ENCODE measurements at regions not wholly inside any gene's neighbourhood (a gene's known extent, or its start where the extent isn't known, plus 50 kb on each side); places are given as distances from the start of the nearest gene placed in this dataset.
A peak's percentile ranks its signal among the peaks of the same experiment; 100 is the strongest.

DNA sequence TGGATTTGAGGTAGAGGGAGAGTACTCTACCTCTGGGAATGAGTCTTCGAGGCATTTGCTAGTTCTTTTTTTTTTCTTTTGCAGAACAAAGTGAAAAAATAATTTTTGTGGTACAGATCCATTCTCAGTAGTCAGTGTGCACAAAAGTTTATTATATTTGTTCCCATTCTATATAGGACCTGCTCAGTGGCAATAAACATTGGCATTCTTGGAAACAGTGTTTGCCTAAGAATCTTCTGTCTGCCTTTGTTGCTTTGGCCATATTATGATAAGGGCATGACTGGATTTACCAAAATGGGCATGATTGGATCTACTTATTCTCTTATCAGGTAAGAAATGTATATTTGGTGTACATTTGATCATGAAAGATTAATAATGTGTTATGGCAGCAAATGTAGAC lies 583.3 kb downstream of the PLCL1 start:
- DNase-seq = no peak

DNA sequence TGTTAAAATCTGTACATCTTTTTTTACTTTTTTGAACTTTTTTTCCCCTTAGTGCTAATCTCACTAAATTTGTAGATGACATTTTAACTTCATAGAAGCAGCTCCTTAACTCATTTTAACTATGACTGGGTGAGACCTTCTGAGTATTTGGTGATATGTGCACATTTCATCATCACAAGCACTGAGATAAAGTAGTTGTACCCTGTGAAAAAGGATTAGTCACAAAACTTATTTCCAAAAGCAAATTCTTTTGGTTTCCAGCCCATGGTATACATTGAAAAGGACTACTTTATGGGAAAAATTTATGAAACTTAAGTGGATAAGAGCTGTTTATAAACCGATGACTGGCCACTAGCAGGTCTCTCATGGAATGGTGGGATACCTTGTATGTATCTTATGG lies 581.5 kb downstream of the PLCL1 start:
- no peak for DNase-seq

DNA sequence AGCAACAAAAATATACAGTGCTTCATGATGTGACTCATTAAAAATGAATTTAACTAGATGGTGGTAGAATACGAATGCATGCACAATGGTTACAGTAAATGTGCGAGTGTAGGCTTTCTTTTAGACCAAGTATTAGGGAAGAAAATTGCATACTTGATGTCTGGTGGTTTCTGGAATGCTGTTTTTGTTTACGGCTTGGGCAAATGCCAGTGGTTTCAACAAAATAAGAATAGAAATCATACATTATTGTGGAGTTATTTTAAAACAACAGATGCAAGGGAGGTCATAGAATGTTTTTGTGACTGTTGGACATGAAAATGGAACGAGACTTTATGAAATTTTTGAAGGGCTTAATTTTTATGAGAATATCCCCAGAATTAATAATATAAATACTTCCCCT lies 580.9 kb downstream of the PLCL1 start:
- DNase-seq = no peak

DNA sequence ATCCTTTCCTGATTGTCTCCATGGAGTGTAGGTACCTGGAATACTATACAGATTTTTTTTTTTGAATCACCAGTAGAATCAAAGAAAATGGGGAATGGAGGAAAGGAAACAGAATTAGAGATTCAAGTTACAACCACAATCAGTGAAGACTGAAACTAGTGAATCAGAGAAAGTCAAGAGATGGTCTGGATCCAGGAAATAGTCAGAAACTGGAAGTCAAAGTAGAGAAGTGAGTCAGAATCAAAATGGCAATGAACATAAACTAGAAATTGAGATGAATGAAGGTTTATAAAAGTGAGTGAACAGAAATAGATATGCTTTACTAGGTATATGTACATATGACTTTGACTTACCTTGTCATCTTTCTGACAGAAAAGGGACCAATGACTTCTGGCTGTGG lies 579.0 kb downstream of the PLCL1 start:
- DNase-seq = no peak

DNA sequence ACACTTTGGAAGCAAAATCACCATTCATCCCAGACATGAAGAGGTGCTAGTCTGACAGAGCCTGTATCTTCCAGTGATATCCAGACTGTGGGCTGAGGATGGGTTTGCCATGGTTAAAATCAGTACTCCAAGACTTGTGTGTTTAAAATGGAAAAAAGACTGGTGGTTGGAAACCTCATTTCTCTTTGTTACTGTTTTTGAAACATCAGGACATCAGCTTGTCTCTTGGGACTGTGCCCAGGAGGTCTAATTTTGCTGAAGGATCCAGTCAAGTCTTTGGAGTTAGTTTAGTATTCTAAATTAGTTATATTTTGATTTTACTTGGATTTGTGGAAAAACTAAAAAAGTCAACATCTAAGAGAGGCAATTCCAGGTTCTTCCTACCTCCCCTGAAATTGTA lies 578.4 kb downstream of the PLCL1 start:
- DNase-seq = no peak

DNA sequence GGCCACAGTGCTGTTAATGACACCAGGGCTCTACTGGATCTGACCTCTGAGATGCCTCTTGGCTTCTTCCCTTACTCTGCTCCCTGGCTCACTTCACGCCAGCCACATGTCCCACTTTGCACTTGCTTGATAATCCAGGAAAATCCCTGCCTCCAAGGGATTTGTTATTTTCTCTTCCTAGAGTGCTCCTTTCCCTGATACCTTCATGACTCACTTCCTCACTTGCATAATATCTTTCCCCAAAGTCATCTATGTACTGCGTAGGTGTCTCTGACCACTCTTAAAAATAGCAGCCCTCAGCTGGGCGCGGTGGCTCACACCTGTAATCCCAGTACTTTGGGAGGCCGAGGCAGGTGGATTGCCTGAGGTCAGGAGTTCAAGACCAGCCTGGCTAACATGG lies 572.3 kb downstream of the PLCL1 start:
- no peak for DNase-seq

DNA sequence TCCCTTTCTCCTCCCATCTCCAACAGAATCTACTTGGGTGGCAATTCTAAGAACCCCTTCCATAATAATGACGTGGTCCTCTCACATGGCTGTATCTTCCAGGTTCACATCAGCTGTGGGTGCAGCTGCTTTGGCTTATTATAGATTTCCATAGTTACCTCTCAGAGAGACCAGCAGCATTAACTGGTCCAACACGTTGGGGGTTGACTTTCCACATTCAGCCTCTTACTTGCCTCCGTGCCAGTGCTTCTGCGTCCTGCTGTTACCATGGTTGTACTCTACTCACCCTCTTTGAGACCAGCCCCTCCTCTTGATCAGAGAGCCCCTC lies 570.7 kb downstream of the PLCL1 start:
- no peak for DNase-seq

DNA sequence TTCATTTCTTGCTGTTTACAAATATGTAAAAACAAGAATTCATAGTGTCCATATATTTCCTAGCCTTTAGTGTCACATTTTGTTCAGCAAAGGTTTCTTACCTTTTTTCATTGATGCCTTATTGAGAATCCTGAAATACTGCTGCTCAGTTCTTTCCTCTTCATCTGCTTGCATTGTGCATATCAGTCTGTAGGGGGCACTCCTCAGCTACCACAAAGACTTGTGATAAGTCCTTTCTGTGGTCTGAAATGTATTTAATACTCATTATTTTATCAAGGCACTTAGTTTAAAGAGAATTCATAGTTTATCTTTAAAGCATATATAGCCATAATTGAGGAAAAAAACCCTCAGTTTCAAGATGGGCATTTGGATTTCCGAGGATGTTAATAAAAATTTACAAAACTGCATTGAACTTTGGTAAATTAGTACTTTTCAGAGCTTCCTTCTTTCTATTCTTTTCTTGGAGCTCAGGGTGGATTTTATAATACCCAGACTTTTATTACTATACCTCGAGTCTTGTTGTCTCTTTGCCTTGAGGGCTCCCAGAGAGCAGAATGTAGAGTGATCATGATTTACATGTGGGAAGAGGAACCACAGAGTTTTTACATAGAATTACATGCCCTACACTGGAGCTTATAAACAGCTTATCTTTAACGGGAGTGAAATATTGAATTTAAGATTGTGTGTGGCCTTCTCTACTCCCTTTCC lies 570.1 kb downstream of the PLCL1 start:
- DNase-seq = peak; percentile 38

DNA sequence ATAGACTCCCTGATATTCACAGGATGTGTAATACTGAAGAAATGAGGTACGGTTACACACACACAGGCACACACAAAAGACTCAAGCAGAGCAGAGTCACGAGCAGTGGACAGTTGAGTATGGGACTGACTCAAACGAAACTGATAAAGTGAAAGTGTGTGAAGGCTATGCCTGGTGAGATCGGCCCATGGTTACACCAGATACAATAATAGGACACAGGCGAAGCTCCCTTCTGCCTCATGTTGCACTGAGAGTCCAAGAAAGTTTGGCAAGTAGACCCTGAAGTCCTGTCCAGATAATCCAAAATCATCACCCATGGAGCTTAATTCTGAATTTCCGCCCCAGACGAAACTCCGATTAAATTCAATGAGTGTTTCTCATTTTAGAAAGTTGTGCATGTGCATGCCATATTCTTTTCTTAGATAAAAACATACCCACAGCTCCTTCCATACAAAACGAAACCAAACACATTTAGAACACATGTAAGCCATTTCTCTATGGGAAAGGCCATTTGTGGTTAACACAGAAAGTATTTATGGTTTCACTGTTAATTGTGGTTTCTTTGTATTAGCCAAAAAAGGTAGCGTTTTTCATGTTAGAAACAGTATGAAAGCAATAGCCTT lies 567.6 kb downstream of the PLCL1 start:
- no peak for DNase-seq

DNA sequence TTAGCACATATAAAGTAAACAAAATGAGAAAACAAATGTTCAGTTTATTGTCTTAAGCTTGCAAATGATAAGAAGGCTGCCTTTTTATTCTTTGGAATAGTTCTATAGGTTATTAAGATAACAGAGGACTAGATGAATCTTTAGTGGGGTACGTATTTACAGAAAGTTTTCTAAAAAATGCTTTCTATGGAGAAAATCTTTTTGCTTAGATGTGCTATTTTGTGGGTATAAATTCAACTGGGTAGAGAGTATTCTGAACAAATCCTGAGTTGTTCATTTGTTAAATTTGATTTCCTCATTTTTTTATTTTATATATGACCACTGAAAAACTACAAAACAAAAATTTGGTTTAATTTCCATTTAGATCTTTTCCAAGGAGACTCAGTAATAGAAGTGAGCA lies 566.9 kb downstream of the PLCL1 start:
- no peak for DNase-seq

DNA sequence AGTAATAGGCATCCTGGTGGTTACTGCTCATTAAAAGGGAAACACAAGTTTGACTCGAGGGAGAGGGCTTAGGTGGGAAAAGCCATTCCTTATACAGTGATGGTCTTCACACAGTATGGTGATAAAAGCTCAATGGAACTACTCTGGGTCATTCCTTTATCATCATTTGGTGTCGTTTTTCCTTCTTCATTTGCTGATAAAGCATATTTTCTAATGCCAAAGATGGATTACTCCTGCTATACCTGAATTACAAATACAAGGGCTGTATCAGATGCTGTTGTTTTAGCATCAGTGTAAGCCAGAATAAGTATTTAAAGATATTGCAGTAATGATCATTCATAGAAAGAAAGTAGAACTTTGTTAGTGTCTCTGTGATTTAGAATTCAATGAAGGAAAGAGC lies 563.7 kb downstream of the PLCL1 start:
- DNase-seq = no peak

DNA sequence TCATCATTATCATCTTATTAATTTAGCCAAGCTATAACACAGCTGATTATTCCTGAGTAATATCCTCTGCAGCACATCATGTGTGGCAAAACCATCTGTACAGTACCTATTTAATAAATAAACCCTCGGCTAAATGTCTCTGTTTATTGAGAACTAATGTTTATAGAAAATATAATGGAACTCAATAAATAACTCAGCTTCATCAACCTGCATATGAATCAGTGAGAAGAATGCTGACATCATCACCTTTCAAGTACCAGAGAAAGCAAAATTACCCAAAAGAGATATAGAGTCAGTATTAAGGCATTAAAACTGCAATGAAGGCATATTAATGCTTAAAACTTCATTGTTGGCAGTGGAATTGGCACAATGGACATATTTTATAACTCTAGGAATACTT lies 558.3 kb downstream of the PLCL1 start:
- no peak for DNase-seq

DNA sequence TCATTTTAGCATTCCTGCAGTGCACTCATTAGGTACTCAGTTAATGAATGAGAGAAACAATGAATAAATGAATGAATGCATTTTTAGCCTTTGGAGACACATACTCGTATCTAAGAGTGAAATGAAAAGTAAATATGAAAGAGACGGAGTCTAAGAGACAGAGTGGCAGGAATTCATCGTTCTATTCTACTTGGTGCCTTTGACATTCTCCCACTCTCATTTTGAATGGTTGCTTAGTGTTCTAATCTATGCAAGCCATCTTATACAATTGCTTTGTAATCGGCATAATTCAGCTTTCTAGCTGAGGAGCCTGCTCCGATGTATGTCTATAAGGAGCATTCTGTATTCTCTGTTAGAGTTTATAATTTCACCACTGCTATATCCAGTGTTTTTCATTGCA lies 554.9 kb downstream of the PLCL1 start:
- DNase-seq = no peak

DNA sequence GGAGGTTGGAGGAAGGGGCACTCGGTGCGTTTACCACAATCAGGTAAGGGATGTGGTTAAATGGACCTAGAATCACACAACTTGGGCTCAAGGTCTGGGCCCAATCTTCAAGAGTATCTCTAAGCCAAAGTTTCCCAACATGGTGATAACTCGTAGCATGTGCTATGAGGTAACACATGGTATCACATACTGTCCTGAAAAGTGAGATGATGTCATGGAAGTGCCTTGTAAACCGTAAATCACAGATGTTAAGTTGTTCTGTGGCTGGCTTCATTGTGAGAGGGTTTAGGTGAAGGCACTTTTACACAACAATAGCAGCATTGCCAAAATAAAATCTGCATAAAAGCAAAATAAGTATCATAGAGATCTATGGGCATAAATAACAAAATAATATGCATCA lies 551.8 kb downstream of the PLCL1 start:
- no peak for DNase-seq

DNA sequence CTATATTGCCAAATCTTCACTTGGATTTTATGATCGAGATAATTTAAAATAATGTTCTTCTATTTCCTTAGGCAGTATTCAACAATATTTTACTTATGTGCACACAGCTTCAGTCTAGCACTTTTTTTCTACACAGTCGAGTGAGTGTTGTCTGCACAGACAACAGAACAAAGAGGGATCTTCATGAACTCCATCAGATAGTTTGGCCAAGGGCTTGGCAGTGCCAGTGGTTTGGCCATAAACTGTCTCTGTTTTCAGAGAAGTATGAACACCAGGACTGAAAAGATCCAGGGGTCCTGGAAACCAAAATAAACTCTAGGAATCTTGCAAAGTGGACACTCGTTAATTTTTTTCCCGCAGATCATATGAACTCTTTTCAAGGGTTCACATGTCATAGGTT lies 547.3 kb downstream of the PLCL1 start:
- no peak for DNase-seq

DNA sequence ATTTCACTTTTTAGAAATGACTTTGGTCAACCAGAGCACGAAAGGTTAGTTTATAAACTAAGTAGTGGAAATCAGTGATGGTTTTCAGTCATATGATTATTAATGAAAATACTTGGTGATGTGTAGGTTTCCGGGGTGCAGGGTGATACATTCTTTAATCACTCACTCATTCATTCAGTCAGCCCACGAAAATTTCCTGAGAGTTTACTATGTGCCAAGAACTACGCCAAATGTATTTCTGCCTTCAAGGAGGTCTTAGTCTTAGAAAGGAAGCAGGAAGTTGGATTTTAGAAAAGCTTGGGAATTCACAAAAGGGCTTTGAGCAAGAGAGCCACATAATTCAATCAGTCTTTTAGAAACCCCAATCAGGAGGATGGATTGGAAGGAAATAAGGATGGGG lies 543.6 kb downstream of the PLCL1 start:
- no peak for DNase-seq

DNA sequence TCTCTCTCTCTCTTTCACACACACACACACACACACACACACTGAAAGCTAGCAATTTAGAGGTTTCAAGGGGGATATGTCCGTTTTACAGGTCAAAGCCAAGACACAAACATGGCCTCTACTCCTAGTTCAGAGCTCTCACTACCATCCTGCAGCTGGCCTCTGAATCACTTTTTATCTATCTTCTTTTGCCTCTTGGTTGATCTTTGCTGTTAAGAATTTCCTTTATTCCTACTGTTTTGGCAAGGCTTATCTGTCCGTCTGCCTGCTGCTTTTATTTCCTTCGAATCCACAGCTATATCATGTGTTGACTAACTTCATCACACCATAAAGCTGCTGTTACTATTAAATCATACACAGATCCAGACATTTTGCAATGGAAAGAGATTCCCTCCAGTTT lies 543.0 kb downstream of the PLCL1 start:
- no peak for DNase-seq

DNA sequence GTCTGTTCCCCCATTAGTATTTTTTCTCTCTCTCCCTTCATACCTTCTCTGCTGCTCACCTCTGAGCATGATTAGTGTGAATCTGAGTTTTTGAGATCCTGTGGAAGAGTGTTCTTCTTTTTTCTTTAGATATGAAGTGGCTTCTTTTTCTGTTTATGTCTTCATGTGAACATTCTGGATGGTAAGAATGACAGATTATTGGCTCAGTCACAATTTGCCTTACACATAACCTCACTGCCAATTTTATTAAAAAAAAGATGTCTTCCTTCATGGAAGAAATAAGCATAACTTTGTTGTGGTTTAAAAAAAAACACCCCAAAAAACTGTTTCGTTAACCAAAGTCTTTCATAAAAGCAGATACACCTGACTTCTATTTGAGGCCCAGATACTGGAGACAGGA lies 539.1 kb downstream of the PLCL1 start:
- no peak for DNase-seq

DNA sequence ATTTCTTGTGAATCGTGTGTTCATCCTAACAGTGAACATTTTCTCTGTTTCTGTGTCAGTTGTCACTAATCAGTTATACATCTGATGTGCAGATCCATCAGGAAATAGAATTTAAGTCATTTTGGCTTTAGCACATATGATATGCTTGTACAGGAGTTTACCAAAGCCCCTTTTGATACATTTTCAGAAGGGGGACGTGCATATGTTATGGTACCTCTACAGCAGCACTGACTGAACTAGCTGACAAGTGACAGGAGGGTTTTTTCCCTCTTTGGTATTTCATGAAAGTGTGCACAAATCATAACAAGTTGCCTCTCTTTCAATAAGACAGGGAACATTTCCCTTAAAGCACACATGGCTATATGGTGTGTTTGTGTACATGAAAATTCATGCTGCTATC lies 536.5 kb downstream of the PLCL1 start:
- no peak for DNase-seq

DNA sequence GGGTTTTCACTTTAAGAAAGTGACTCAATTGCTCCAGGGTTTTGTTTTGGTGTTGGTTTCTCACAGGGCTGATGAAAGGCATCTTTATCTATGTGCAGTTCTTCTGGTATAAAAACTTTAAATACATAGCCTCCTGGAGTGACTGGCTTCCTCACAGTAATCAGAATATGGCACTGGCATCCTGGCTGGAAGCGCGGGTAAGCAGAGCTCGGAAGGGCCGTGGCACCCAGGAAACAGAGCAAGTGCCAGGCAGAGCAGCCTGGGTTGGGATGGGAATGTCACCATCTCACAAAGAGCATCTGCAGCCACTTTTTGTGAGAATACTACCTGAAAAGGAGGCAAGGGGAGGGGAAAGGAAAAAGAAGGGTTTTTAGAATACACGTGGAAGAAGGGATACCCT lies 534.7 kb downstream of the PLCL1 start:
- no peak for DNase-seq

DNA sequence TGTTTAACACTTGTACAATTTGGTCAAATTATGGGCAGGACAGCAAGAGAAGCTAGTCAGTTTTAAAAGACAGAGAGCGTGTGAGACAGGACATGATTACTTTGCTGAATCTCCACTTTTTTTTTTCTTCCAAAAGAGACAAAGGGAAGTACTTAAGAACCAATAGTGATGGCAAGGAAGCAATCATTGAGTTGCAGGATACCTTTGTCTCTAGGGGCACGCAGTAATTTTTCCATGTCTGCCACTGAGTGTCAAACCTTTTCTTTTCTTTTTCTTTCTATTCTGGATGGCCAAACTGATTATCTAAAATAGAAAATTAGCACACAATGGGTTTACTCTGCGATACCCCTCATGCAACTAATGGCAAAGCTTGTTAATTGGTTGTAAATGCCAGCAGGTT lies 533.0 kb downstream of the PLCL1 start:
- no peak for DNase-seq

DNA sequence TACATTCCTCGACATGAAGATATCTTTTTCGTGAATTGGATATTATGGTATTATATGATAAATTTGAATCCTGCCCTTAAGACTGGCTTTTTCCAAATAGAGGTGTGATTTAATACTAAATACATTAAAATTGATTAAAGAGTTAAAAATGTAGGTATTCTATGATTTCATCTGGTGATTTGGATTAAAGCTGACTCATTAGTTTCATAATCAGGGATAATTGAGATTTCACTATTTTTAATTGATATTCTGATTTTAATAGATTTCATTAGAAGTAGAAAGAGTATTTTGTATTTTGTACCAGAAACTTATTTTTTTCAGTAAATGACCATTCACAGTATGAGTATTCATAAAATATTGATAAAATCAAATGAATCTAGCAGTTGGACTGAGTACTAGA lies 524.1 kb downstream of the PLCL1 start:
- no peak for DNase-seq

DNA sequence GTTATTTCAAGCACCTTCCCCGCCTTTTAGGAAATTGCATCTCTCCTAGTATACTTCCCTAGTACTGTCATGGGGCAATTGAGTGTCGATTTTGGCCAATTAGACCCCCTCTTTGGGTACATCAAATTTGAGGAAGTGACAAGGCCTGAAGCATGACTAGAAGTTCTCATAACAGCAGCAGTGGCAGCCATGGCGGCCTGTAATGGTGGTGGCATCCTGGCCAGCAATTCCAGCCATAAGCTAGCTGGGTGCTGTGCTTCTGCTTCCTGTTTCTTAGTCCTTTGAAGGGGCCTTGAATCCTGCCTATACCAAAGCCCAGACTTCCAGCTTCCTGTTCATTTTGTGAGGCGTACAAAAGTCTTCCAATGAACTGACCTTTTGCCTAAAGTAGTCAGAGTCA lies 523.1 kb downstream of the PLCL1 start:
- DNase-seq = no peak

DNA sequence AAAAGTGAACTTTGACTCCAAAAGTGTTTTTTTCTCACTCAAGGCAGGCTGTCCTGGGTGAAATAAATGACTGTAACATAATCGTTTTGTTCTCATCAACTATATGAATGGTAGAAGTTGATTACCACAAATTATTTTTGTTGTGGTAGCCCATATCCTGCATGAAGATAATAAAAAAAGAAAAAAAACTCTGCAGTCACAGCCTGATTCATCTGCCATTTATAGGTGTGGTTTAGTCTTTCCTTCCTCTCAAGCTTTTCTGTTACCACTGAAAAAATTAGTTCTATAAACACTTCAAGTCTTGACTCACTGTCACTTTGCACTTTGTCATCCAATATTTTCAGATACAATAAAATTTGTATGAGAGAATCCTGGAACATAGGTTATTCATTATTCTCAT lies 522.0 kb downstream of the PLCL1 start:
- no peak for DNase-seq

DNA sequence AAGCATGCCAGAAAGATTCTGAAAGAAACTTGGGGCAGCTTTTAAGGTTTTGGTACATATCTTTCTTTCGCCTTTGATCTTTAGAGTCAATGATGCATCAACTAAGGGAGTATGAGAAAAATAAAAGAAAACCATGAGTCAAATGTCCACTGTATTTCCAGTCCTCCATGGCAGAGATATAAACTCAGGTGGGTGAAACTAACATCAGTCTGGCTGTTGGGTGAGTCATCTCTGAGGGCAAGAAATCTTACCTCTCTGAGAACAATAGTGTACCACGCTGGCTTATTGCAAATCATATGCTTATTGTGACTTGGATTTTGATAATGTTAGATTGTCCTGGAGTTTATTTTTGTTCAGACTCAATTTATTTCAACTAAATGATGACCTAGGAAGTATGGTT lies 521.0 kb downstream of the PLCL1 start:
- no peak for DNase-seq

DNA sequence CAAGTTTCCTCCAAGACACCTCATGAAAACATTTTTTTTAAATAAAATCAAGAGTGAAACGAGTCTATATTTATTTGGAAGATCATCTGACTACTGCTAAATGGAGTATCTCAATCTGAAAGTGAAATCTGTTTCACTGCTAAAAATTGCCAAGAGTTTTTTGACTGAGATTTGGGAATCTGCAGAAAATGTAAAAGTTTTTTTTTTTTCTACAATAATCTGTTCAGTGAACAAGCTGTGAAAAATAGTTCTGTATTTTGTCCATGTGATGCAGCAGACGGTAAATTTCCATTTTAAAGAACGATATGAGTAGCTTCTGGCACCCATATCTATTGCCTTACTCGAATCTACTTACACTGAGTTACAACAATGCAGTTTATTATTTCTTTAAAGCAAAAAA lies 519.7 kb downstream of the PLCL1 start:
- DNase-seq = no peak

All from NCI-H1048 (cell line).